Heart left ventricle (tissue), 13 donors: ENCODE measurements at regions not wholly inside any gene's neighbourhood (a gene's known extent, or its start where the extent isn't known, plus 50 kb on each side); places are given as distances from the start of the nearest gene placed in this dataset.

ENCODE experiments used
- CTCF ChIP-seq, 12 donors: fragments of 200-600 bp; sonication (generic) in 4 of 12; IDR thresholded peaks; one replicate each; pipeline versions ENCODE4 v1.5.0 to v1.8.0; 2018 to 2022; ENCODE audit warnings: antibody characterized with exemption in 12 of 12, mild to moderate bottlenecking in 5 of 12
- POLR2A ChIP-seq, 2 donors: fragments of 450-650 bp; IDR thresholded peaks; one replicate each; pipeline ENCODE4 v1.6.1; 2017; ENCODE audit warnings: antibody characterized with exemption in 2 of 2, mild to moderate bottlenecking in 2 of 2, moderate library complexity in 2 of 2
- donor health status: ischemic (EF 13 %, LVEDD 7.1; RV severe dilation, severe dysfunction).
- donor health status: DM: no; HTN: yes; CAD: no.
- donor health status: DM: no; HTN: no; CAD: no.
- donor health status: ischemic (EF 25% LVEDD 6.9; RV normal size, moderate dysfunction).
- donor health status: ischemic (EF 25% LVEDD 5.7; RV mildly dilated, moderate dysfunction).
- donor health status: ischemic (EF 35%, LVEDD 5.7; RV mildly dilated, moderate dysfunction).
- donor health status: nonischemic (EF 11% LVEDD 7.7; RV severe dilation, severe dysfunction).
- donor health status: DM: yes; HTN: yes; CAD: no.
- donor health status: PGD.
- donor health status: ischemic (EF 29% LVEDD 5.4; RV normal size, mild dysfunction).
- donor health status: nonischemic (EF 23%, LVEDD 6.1; RV moderate dilation, normal function).

- no peak for TF ChIP-seq CTCF (IDR thresholded peaks at IDR 0.05)
- no peak for TF ChIP-seq POLR2A (IDR thresholded peaks at IDR 0.05)
These were observed 612.7 kb downstream of the KCTD8 start for GRCh38 chr4:43835869-43836268.
